Thoracic aorta (tissue), 2 donors: ENCODE measurements at regions not wholly inside any gene's neighbourhood (a gene's known extent, or its start where the extent isn't known, plus 50 kb on each side); places are given as distances from the start of the nearest gene placed in this dataset.
"Not testable (repeated sequence)": the region's sequence is repeated elsewhere in the genome, so short reads cannot be mapped to it uniquely, and the experiment has no call there.

ENCODE experiments used
- ATAC-seq: fragments of 150-250 bp; one replicate; pipeline ENCODE4 v1.8.0; 2017; ENCODE audit warnings: low read depth; ENCODE audit not compliant: insufficient number of reproducible peaks, low FRiP score
- DNase-seq: peaks from one replicate; pipeline ENCODE4 v3.0.0-alpha.2; 2020; ENCODE audit warnings: low spot score
- H3K27ac ChIP-seq, 2 donors: fragments of 200-600 bp; sonication (generic); 1 replicate in 1 of 2; 2 replicates in 1 of 2; pipeline ENCODE4 v1.5.1; 2016; ENCODE audit warnings: mild to moderate bottlenecking in 2 of 2, moderate library complexity in 2 of 2
- H3K27me3 ChIP-seq: fragments of 200-600 bp; sonication (generic); replicated peaks from 2 replicates; pipeline ENCODE4 v1.6.0; 2016; ENCODE audit warnings: mild to moderate bottlenecking; ENCODE audit not compliant: insufficient read depth
- H3K36me3 ChIP-seq: fragments of 200-600 bp; sonication (generic); one replicate; pipeline ENCODE4 v1.5.1; 2016
- H3K4me1 ChIP-seq, 2 donors: fragments of 200-600 bp; sonication (generic); 1 replicate in 1 of 2; 2 replicates in 1 of 2; pipeline versions ENCODE4 v1.5.1 to v1.6.0; 2016; ENCODE audit warnings: low read depth in 2 of 2, mild to moderate bottlenecking in 1 of 2; ENCODE audit not compliant: control insufficient read depth in 1 of 2
- H3K4me3 ChIP-seq: fragments of 200-600 bp; sonication (generic); 2 replicates; pipeline ENCODE4 v1.5.1; 2016; ENCODE audit warnings: mild to moderate bottlenecking
- H3K9me3 ChIP-seq: fragments of 200-600 bp; sonication (generic); 2 replicates; pipeline ENCODE4 v1.5.1; 2016
- TF ChIP-seq, protein P1 (sequence below): fragments of 200-600 bp; sonication (generic); IDR thresholded peaks from one replicate; pipeline ENCODE4 v1.5.1; 2019; ENCODE audit warnings: antibody characterized with exemption

GRCh38 chr15:100732211-100733055, 130.0 kb downstream of the ASB7 start:
- DNase-seq (no peak), ATAC-seq (no peak)
- no peak overlapping the region for H3K4me3 ChIP-seq
- no peaks in the 10 kb centered on the region for H3K36me3 ChIP-seq
- TF ChIP-seq, protein P1, sequence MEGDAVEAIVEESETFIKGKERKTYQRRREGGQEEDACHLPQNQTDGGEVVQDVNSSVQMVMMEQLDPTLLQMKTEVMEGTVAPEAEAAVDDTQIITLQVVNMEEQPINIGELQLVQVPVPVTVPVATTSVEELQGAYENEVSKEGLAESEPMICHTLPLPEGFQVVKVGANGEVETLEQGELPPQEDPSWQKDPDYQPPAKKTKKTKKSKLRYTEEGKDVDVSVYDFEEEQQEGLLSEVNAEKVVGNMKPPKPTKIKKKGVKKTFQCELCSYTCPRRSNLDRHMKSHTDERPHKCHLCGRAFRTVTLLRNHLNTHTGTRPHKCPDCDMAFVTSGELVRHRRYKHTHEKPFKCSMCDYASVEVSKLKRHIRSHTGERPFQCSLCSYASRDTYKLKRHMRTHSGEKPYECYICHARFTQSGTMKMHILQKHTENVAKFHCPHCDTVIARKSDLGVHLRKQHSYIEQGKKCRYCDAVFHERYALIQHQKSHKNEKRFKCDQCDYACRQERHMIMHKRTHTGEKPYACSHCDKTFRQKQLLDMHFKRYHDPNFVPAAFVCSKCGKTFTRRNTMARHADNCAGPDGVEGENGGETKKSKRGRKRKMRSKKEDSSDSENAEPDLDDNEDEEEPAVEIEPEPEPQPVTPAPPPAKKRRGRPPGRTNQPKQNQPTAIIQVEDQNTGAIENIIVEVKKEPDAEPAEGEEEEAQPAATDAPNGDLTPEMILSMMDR, result no peak
- H3K27me3 ChIP-seq, result no peaks in the 10 kb centered on the region
- no peaks in the 10 kb centered on the region for H3K9me3 ChIP-seq
- H3K27ac ChIP-seq, result no peak overlapping the region
- H3K4me1 ChIP-seq, result peaks cover 3 to 13% of the 10 kb centered on the region in 2 donors

DNA sequence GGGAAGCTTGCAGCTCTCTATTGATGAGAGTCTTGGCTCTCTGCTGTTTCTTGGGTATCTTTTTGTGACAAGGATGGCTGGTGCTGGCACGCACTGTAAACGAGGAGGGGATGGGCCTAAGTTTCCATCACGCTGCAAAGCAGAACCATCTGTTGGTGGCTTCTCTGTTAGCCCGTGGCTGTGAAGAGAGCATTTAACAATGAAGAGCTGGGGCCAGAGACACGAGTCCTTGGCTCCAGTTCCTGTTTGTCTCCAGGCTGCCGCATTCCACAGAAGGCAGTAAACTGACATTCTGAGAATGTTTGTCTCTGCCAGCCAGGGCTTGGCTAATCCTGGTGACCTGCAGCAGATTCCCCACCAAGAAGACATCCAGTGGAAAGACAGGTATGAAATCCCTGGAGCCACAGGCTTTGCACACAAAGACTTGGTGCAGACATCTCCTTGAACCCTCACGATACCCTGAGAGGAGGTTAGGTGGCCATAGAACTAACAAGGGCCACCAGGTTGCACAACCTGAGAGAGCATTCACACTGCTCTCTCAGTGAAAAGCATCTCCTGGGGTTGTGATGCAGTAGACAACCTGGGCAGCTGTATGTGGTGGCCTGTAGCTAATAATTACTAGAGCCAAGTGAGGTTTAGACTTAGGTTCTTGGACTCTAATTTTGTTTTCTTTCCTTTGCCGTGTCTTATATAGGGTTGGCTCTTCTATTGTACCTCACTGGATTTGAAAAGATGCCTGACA, 130.9 kb downstream of the ASB7 start:
- no peak for ATAC-seq
- Histone ChIP-seq H3K9me3 (no peaks in the 10 kb centered on the region), H3K4me3 (no peak overlapping the region), H3K27ac (no peak overlapping the region), H3K27me3 (no peaks in the 10 kb centered on the region), H3K4me1 (peaks cover 3 to 13% of the 10 kb centered on the region in 2 donors), H3K36me3 (no peaks in the 10 kb centered on the region)
- TF ChIP-seq, protein P1, result no peak
- no peak for DNase-seq

GRCh38 chr15:100733843-100734185, 131.4 kb downstream of the ASB7 start:
- H3K4me1 ChIP-seq, result peaks cover 3 to 13% of the 10 kb centered on the region in 2 donors
- not testable (repeated sequence) for H3K9me3 ChIP-seq, H3K4me3 ChIP-seq, ATAC-seq, DNase-seq, H3K27ac ChIP-seq, H3K36me3 ChIP-seq, H3K27me3 ChIP-seq

DNA sequence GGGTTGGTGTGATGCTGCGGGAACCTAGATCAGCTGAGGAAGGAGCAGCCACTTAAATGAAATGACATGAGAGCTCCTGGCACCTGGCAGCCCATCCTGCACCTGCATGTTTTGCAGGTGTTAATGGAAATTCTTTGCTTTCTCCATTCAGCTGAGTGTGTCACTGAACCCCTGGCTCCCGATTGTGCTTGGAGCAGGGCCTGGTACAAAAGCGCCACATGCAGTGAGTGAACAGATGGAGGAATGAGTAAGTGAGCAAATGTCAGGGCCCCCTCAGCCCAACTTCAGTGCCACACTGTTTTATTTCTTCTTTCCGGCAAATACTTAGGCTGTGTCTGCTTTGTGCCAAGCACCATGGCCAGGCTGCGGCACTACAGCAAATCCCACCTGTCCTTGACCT, 132.2 kb downstream of the ASB7 start:
- TF ChIP-seq, protein P1, result no peak
- no peak for ATAC-seq
- H3K27me3 ChIP-seq, result no peaks in the 10 kb centered on the region
- peaks cover 3 to 13% of the 10 kb centered on the region in 2 donors for H3K4me1 ChIP-seq
- no peaks in the 10 kb centered on the region for H3K36me3 ChIP-seq
- H3K9me3 ChIP-seq, result no peaks in the 10 kb centered on the region
- no peak for DNase-seq
- H3K4me3 ChIP-seq, result no peak overlapping the region
- no peak overlapping the region for H3K27ac ChIP-seq

GRCh38 chr15:100735129-100736053, 133.0 kb downstream of the ASB7 start:
- ATAC-seq, result no peak
- DNase-seq, result no peak
- TF ChIP-seq, protein P1, result no peak
- no peak overlapping the region for H3K27ac ChIP-seq
- peaks cover 3 to 13% of the 10 kb centered on the region in 2 donors for H3K4me1 ChIP-seq
- H3K27me3 ChIP-seq, result no peaks in the 10 kb centered on the region
- H3K9me3 ChIP-seq, result no peaks in the 10 kb centered on the region
- no peak overlapping the region for H3K4me3 ChIP-seq
- no peaks in the 10 kb centered on the region for H3K36me3 ChIP-seq
